Fibroblast of pulmonary artery (primary cell): ENCODE measurements at regions not wholly inside any gene's neighbourhood (a gene's known extent, or its start where the extent isn't known, plus 50 kb on each side); places are given as distances from the start of the nearest gene placed in this dataset.
A peak's percentile ranks its signal among the peaks of the same experiment; 100 is the strongest.

Source experiments
- DNase-seq: peaks from one replicate; pipeline ENCODE4 v3.0.0-alpha.2; 2010; ENCODE audit warnings: low read depth
- H3K4me3 ChIP-seq: replicated peaks from 2 replicates; pipeline ENCODE4 v1.5.1; 2011; ENCODE audit warnings: low read depth, mild to moderate bottlenecking, control low read depth, low read length, moderate library complexity
- TF ChIP-seq, protein P1 (sequence below): IDR thresholded peaks from 2 replicates; pipeline ENCODE4 v1.5.1; 2011; ENCODE audit warnings: mild to moderate bottlenecking, control low read depth, low read length, inconsistent platforms; ENCODE audit errors: missing control alignments

DNA sequence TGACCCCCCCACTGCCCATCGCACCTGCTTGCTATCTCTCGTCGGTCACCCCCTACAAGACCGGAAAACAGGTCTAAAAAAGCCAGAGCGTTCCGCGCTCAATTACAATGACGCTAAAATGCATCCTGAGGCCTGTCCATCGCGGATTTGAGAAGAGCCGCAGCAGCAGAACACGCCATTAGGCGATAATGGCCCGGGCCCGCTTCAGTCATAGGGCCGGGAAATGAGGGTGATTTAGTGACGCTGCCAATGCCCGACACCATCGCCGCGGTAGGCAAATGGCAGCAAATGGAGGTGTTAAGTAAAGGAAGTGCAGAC is 64.1 kb upstream of the SSX2IP start:
- TF ChIP-seq, protein P1, sequence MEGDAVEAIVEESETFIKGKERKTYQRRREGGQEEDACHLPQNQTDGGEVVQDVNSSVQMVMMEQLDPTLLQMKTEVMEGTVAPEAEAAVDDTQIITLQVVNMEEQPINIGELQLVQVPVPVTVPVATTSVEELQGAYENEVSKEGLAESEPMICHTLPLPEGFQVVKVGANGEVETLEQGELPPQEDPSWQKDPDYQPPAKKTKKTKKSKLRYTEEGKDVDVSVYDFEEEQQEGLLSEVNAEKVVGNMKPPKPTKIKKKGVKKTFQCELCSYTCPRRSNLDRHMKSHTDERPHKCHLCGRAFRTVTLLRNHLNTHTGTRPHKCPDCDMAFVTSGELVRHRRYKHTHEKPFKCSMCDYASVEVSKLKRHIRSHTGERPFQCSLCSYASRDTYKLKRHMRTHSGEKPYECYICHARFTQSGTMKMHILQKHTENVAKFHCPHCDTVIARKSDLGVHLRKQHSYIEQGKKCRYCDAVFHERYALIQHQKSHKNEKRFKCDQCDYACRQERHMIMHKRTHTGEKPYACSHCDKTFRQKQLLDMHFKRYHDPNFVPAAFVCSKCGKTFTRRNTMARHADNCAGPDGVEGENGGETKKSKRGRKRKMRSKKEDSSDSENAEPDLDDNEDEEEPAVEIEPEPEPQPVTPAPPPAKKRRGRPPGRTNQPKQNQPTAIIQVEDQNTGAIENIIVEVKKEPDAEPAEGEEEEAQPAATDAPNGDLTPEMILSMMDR = no peak
- no peak for DNase-seq
- no peak overlapping the region for H3K4me3 ChIP-seq

DNA sequence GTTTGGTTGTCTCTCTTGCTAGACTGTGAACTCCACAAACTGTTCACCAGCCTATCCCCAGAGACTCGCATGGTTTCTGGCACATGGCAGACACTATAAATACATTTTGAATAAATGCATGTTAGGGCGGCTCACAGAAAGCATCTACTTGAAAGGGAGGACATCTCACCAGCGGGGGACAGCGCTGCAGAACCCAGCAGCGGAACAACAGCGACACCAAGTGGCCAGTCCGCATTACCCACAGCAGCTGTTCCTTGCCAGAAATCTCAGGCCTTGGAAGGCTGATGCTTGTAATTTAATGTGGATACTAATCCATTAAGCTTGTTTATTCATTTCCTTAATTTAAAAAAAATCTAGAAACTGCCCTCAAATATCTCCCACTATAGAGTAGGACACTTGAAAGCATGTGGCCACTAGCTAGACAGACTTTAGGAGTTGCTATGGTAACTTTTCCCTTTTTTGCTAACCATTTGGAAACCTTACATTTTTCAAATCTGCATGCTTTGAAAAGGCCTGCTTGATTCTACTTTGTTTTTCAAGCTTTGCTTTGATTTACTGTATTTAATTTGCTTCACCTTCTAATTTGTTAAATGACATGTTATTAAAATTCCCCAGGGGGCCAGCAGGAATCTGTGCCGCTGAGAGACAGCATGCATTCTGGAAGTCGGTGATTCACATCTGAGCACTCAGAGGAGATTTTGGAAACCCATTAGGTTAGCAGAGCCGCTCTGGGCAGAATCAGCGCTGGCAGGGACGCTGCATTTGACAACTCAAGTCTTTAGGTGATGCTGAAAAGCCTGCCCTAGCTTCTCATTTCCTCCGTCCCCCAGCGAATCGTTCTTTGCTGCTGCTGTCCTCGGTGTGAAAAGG is 63.5 kb upstream of the SSX2IP start:
- H3K4me3 ChIP-seq = no peak overlapping the region
- TF ChIP-seq, protein P1 = peak; percentile 98
- DNase-seq = peak; percentile 75

DNA sequence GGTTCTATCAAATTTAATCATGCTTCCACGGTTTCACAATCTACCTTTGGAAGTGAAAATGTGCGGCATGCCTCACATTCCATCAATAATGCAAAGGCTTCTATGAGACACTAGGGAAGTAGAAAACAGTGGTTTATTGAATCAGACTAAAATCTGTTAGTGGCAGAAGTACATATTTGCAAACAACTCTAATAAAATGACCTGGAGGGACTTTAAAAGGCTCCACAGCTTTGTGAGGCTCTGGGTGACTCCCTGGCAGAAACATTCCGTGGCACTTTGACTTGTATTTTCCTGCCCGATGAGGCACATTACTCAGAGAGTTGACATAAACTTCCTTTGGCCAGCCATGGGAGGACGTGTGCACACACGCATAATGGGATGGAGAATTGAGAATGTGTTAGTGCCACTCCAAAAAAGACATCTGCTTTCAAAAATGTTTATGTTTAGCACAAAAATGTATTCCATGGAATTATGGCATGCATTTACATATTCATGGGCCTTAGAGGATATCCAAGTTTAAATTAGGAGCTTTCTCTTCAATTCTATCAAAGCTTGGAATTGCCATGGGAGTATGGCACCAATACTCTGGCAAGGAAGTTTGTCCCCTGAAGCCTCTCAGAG is 60.0 kb upstream of the SSX2IP start:
- no peak for DNase-seq
- H3K4me3 ChIP-seq = no peak overlapping the region
- TF ChIP-seq, protein P1 = no peak

DNA sequence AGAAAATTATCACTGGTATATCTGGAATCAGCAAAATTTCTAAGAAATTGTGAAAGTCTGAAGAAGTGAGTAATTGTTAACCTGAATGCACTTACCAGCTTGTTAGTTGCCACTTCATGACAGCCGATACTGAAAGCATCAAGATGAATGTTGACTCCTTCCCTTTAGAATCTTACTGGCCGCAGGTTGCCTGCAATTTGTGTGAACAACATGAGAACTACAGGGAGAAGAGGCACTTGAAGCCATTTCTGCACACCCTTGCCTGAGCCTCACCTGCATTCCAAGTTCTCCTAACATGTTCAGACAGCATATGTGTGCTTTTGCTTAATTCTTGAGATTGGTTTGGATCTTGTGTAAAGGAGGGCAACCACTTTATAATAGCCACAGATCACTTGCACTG is 59.2 kb upstream of the SSX2IP start:
- TF ChIP-seq, protein P1 = no peak
- DNase-seq = no peak
- no peak overlapping the region for H3K4me3 ChIP-seq

DNA sequence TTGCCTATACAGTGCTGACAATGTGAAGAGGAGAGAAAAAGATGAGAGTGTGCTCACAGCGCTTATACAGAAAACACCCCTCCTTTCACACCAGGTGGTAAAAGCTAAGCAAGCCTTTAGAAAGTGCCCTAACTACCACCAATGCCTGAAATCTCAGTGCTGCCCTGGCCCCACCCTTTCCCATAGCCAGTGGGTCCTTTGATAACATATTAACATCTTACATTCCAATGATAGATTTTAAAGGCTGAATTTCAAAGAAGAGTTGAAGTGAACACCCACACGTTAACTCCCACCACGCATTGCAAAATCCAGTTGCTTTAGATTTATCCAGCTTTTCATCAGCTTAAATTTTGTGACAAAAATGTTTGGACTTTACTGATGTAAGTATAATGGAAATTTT is 58.1 kb upstream of the SSX2IP start:
- TF ChIP-seq, protein P1 = no peak
- DNase-seq = no peak
- H3K4me3 ChIP-seq = no peak overlapping the region

DNA sequence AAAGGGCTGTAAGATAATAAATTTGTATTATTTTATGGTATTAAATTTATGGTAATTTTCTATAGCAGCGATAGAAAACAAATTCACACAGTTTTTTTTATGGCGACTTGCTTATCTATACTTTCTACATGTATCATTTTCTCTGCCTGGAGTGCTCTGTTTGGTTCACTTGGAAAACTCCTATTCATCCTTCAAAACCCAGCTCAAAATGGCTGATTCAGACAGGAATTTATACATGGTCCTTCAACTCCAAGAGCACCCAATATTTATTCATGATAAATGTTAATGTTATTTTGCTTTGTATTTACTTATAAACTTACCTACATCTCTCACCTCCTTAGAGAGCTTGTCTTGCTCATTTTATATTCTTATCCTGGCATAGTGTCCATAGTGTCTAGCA is 55.6 kb upstream of the SSX2IP start:
- TF ChIP-seq, protein P1 = no peak
- H3K4me3 ChIP-seq = no peak overlapping the region
- no peak for DNase-seq
